ENCODE measurements at regions not wholly inside any gene's neighbourhood (a gene's known extent, or its start where the extent isn't known, plus 50 kb on each side); places are given as distances from the start of the nearest gene placed in this dataset.

DNA sequence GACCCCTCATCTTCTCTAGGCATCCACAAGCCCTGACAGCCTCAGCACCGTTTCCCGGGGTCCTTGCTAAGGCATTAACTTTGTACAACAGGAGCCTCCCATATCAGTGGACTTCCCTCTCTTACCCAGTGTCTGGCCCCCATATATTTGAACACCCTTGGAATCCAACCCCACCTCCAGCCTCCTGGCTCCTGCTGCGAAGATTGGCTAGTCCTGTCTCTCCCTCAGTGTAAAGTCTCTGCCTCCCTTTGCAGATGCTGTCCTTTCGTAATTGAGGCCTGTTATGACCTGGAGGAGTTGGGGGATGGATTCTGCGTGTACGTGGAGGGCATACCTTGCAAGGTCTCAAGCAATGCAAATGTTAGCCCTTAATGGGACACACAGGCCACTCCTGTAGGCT lies 413.7 kb downstream of the IRS2 start:
- no peak for TF ChIP-seq ZNF416 (tag by site-specific recombination; IDR thresholded peaks at IDR 0.05)
- no peak for TF ChIP-seq ZNF791 (tag by site-specific recombination; IDR thresholded peaks at IDR 0.05)
- TF ChIP-seq, protein P1, sequence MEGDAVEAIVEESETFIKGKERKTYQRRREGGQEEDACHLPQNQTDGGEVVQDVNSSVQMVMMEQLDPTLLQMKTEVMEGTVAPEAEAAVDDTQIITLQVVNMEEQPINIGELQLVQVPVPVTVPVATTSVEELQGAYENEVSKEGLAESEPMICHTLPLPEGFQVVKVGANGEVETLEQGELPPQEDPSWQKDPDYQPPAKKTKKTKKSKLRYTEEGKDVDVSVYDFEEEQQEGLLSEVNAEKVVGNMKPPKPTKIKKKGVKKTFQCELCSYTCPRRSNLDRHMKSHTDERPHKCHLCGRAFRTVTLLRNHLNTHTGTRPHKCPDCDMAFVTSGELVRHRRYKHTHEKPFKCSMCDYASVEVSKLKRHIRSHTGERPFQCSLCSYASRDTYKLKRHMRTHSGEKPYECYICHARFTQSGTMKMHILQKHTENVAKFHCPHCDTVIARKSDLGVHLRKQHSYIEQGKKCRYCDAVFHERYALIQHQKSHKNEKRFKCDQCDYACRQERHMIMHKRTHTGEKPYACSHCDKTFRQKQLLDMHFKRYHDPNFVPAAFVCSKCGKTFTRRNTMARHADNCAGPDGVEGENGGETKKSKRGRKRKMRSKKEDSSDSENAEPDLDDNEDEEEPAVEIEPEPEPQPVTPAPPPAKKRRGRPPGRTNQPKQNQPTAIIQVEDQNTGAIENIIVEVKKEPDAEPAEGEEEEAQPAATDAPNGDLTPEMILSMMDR (tag by site-specific recombination; IDR thresholded peaks at IDR 0.05): no peak
- TF ChIP-seq ZNF776 (tag by site-specific recombination; IDR thresholded peaks at IDR 0.05; ENCODE audit: borderline replicate concordance): no peak
- no peak for TF ChIP-seq ZBTB7A (tag by site-specific recombination; IDR thresholded peaks at IDR 0.05; ENCODE audit: low read depth)
- no peak for TF ChIP-seq ZEB2 (tag by site-specific recombination; IDR thresholded peaks at IDR 0.05)
- TF ChIP-seq MEIS1 (CRISPR knock-in tag; IDR thresholded peaks at IDR 0.05; ENCODE audit: borderline replicate concordance): no peak
- no peak for TF ChIP-seq ZNF274 (IDR thresholded peaks at IDR 0.05; ENCODE audit: low read length)
- no peak for TF ChIP-seq ZNF274 (tag by site-specific recombination; IDR thresholded peaks at IDR 0.05; ENCODE audit: borderline replicate concordance)
- TF ChIP-seq, protein P2, sequence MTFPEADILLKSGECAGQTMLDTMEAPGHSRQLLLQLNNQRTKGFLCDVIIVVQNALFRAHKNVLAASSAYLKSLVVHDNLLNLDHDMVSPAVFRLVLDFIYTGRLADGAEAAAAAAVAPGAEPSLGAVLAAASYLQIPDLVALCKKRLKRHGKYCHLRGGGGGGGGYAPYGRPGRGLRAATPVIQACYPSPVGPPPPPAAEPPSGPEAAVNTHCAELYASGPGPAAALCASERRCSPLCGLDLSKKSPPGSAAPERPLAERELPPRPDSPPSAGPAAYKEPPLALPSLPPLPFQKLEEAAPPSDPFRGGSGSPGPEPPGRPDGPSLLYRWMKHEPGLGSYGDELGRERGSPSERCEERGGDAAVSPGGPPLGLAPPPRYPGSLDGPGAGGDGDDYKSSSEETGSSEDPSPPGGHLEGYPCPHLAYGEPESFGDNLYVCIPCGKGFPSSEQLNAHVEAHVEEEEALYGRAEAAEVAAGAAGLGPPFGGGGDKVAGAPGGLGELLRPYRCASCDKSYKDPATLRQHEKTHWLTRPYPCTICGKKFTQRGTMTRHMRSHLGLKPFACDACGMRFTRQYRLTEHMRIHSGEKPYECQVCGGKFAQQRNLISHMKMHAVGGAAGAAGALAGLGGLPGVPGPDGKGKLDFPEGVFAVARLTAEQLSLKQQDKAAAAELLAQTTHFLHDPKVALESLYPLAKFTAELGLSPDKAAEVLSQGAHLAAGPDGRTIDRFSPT (tag by site-specific recombination; IDR thresholded peaks at IDR 0.05): no peak
- TF ChIP-seq ZNF561 (tag by site-specific recombination; IDR thresholded peaks at IDR 0.05; ENCODE audit: borderline replicate concordance): no peak
- no peak for TF ChIP-seq ZNF146 (tag by site-specific recombination; IDR thresholded peaks at IDR 0.05)
